ENCODE measurements at regions not wholly inside any gene's neighbourhood (a gene's known extent, or its start where the extent isn't known, plus 50 kb on each side); places are given as distances from the start of the nearest gene placed in this dataset.

DNA sequence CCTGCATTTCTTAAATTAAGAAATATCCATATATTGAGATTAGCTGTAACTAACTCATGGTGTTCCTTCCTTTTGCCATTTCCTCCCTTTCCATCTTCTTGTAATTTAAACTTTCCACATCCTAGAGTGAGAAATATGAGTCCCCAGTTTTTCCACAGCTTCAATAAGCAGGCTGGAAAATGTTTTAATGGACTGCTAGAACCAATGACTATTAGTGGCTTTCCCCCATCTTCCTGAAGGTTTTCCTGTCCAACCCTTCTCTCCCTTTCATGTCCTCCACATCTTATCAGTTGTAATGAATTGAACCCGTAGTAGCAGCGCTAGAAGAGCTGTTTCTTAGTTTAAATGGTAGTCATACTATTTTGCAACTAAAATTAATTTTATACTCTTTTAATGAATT lies 145.7 kb downstream of the AHR start:
- TF ChIP-seq POLR2A (IDR thresholded peaks at IDR 0.05; ENCODE audit: borderline replicate concordance, extremely low read depth, insufficient read depth, insufficient read length) (no peak), TCF7L2 (IDR thresholded peaks at IDR 0.05; ENCODE audit: borderline replicate concordance, extremely low read depth, insufficient read depth, insufficient read length) (no peak), EZH2 (IDR thresholded peaks at IDR 0.05) (no peak), ZNF274 (IDR thresholded peaks at IDR 0.05; ENCODE audit: low read depth, low read length) (no peak), RAD21 (IDR thresholded peaks at IDR 0.05; ENCODE audit: low read depth) (no peak), EZH2phosphoT487 (IDR thresholded peaks at IDR 0.05; ENCODE audit: borderline replicate concordance) (no peak), JUND (IDR thresholded peaks at IDR 0.05) (no peak), CEBPB (IDR thresholded peaks at IDR 0.05; ENCODE audit: low read depth) (no peak)
- TF ChIP-seq, protein P1, sequence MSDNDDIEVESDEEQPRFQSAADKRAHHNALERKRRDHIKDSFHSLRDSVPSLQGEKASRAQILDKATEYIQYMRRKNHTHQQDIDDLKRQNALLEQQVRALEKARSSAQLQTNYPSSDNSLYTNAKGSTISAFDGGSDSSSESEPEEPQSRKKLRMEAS (IDR thresholded peaks at IDR 0.05): no peak
- TF ChIP-seq, protein P2, sequence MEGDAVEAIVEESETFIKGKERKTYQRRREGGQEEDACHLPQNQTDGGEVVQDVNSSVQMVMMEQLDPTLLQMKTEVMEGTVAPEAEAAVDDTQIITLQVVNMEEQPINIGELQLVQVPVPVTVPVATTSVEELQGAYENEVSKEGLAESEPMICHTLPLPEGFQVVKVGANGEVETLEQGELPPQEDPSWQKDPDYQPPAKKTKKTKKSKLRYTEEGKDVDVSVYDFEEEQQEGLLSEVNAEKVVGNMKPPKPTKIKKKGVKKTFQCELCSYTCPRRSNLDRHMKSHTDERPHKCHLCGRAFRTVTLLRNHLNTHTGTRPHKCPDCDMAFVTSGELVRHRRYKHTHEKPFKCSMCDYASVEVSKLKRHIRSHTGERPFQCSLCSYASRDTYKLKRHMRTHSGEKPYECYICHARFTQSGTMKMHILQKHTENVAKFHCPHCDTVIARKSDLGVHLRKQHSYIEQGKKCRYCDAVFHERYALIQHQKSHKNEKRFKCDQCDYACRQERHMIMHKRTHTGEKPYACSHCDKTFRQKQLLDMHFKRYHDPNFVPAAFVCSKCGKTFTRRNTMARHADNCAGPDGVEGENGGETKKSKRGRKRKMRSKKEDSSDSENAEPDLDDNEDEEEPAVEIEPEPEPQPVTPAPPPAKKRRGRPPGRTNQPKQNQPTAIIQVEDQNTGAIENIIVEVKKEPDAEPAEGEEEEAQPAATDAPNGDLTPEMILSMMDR (IDR thresholded peaks at IDR 0.05 in 2 of 3, conservative IDR thresholded peaks at IDR 0.05 in 1 of 3; ENCODE audit: borderline replicate concordance in 1 of 3, insufficient read depth in 1 of 3, low read depth in 2 of 3, low read length in 2 of 3): no peak
- TF ChIP-seq, protein P3, sequence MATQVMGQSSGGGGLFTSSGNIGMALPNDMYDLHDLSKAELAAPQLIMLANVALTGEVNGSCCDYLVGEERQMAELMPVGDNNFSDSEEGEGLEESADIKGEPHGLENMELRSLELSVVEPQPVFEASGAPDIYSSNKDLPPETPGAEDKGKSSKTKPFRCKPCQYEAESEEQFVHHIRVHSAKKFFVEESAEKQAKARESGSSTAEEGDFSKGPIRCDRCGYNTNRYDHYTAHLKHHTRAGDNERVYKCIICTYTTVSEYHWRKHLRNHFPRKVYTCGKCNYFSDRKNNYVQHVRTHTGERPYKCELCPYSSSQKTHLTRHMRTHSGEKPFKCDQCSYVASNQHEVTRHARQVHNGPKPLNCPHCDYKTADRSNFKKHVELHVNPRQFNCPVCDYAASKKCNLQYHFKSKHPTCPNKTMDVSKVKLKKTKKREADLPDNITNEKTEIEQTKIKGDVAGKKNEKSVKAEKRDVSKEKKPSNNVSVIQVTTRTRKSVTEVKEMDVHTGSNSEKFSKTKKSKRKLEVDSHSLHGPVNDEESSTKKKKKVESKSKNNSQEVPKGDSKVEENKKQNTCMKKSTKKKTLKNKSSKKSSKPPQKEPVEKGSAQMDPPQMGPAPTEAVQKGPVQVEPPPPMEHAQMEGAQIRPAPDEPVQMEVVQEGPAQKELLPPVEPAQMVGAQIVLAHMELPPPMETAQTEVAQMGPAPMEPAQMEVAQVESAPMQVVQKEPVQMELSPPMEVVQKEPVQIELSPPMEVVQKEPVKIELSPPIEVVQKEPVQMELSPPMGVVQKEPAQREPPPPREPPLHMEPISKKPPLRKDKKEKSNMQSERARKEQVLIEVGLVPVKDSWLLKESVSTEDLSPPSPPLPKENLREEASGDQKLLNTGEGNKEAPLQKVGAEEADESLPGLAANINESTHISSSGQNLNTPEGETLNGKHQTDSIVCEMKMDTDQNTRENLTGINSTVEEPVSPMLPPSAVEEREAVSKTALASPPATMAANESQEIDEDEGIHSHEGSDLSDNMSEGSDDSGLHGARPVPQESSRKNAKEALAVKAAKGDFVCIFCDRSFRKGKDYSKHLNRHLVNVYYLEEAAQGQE (IDR thresholded peaks at IDR 0.05; ENCODE audit: low read depth): no peak
- TF ChIP-seq, protein P4, sequence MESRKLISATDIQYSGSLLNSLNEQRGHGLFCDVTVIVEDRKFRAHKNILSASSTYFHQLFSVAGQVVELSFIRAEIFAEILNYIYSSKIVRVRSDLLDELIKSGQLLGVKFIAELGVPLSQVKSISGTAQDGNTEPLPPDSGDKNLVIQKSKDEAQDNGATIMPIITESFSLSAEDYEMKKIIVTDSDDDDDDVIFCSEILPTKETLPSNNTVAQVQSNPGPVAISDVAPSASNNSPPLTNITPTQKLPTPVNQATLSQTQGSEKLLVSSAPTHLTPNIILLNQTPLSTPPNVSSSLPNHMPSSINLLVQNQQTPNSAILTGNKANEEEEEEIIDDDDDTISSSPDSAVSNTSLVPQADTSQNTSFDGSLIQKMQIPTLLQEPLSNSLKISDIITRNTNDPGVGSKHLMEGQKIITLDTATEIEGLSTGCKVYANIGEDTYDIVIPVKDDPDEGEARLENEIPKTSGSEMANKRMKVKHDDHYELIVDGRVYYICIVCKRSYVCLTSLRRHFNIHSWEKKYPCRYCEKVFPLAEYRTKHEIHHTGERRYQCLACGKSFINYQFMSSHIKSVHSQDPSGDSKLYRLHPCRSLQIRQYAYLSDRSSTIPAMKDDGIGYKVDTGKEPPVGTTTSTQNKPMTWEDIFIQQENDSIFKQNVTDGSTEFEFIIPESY (IDR thresholded peaks at IDR 0.05; ENCODE audit: extremely low read depth, insufficient replicate concordance, low read length): no peak
- TF ChIP-seq, protein P5, sequence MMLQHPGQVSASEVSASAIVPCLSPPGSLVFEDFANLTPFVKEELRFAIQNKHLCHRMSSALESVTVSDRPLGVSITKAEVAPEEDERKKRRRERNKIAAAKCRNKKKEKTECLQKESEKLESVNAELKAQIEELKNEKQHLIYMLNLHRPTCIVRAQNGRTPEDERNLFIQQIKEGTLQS (IDR thresholded peaks at IDR 0.05): no peak
